ENCODE measurements at regions not wholly inside any gene's neighbourhood (a gene's known extent, or its start where the extent isn't known, plus 50 kb on each side); places are given as distances from the start of the nearest gene placed in this dataset.

GRCh38 chr9:28841775-28842174 lies 1268.5 kb upstream of the C9orf72 start:
- TF ChIP-seq, protein P1, sequence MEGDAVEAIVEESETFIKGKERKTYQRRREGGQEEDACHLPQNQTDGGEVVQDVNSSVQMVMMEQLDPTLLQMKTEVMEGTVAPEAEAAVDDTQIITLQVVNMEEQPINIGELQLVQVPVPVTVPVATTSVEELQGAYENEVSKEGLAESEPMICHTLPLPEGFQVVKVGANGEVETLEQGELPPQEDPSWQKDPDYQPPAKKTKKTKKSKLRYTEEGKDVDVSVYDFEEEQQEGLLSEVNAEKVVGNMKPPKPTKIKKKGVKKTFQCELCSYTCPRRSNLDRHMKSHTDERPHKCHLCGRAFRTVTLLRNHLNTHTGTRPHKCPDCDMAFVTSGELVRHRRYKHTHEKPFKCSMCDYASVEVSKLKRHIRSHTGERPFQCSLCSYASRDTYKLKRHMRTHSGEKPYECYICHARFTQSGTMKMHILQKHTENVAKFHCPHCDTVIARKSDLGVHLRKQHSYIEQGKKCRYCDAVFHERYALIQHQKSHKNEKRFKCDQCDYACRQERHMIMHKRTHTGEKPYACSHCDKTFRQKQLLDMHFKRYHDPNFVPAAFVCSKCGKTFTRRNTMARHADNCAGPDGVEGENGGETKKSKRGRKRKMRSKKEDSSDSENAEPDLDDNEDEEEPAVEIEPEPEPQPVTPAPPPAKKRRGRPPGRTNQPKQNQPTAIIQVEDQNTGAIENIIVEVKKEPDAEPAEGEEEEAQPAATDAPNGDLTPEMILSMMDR (IDR thresholded peaks at IDR 0.05) = no peak
- no peak for TF ChIP-seq POLR2A (IDR thresholded peaks at IDR 0.05)

All from lower leg skin (tissue), 3 donors.